ENCODE measurements at regions not wholly inside any gene's neighbourhood (a gene's known extent, or its start where the extent isn't known, plus 50 kb on each side); places are given as distances from the start of the nearest gene placed in this dataset.
"Not testable (repeated sequence)": the region's sequence is repeated elsewhere in the genome, so short reads cannot be mapped to it uniquely, and the experiment has no call there.

- no peak overlapping the region for H3K4me3 ChIP-seq
- no peaks in the 10 kb centered on the region for H3K27me3 ChIP-seq
- intact Hi-C loops (cut with DNase I): no loop called here
- 23 to 27% methylated on average over 1 of the region's 1 CpG for WGBS, 2 donors
- no peaks in the 10 kb centered on the region for H3K9me3 ChIP-seq
- no peaks in the 10 kb centered on the region for H3K36me3 ChIP-seq
- TF ChIP-seq, protein P1, sequence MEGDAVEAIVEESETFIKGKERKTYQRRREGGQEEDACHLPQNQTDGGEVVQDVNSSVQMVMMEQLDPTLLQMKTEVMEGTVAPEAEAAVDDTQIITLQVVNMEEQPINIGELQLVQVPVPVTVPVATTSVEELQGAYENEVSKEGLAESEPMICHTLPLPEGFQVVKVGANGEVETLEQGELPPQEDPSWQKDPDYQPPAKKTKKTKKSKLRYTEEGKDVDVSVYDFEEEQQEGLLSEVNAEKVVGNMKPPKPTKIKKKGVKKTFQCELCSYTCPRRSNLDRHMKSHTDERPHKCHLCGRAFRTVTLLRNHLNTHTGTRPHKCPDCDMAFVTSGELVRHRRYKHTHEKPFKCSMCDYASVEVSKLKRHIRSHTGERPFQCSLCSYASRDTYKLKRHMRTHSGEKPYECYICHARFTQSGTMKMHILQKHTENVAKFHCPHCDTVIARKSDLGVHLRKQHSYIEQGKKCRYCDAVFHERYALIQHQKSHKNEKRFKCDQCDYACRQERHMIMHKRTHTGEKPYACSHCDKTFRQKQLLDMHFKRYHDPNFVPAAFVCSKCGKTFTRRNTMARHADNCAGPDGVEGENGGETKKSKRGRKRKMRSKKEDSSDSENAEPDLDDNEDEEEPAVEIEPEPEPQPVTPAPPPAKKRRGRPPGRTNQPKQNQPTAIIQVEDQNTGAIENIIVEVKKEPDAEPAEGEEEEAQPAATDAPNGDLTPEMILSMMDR (IDR thresholded peaks at IDR 0.05): no peak
- no peak for TF ChIP-seq POLR2A (IDR thresholded peaks at IDR 0.05)
- no peak for TF ChIP-seq POLR2AphosphoS5 (IDR thresholded peaks at IDR 0.05)
- TF ChIP-seq EP300 (IDR thresholded peaks at IDR 0.05): no peak
- no peak overlapping the region for H3K27ac ChIP-seq
- no peak for DNase-seq
- no peaks in the 10 kb centered on the region for H3K4me1 ChIP-seq
These were observed 350.2 kb downstream of the GATA3 start for GRCh38 chr10:8404721-8405120.

DNA sequence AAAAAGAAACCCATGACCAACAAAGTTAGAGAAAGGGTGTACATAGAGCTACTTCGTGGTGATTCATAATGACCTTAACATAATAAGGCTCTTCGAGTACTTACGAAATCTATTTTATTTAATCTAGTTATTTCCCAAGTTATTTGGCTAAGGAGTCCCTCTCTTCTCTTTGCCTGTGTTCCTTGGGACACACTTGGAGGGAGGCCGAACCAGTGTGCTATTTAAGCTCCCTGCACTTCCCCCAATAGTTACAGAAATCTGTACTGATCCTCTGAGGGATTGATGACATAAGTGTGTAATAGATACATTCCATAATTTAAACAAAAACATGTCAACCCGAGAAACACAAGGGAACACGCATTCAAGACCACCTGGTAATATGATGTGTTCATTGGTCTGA is 351.1 kb downstream of the GATA3 start:
- no peak for DNase-seq
- TF ChIP-seq EP300 (IDR thresholded peaks at IDR 0.05): no peak
- TF ChIP-seq POLR2AphosphoS5 (IDR thresholded peaks at IDR 0.05): no peak
- TF ChIP-seq, protein P1 (IDR thresholded peaks at IDR 0.05): no peak
- TF ChIP-seq POLR2A (IDR thresholded peaks at IDR 0.05): no peak
- Histone ChIP-seq H3K36me3 (no peaks in the 10 kb centered on the region), H3K9me3 (no peaks in the 10 kb centered on the region), H3K27ac (no peak overlapping the region), H3K27me3 (no peaks in the 10 kb centered on the region), H3K4me3 (no peak overlapping the region), H3K4me1 (no peaks in the 10 kb centered on the region)
- intact Hi-C loops (cut with DNase I): no loop called here
- WGBS, 2 donors: 72 to 77% methylated on average over 6 of the region's 6 CpGs

- H3K9me3 ChIP-seq: no peaks in the 10 kb centered on the region
- DNase-seq: no peak
These were observed 353.1 kb downstream of the GATA3 start for GRCh38 chr10:8407501-8408021.

DNA sequence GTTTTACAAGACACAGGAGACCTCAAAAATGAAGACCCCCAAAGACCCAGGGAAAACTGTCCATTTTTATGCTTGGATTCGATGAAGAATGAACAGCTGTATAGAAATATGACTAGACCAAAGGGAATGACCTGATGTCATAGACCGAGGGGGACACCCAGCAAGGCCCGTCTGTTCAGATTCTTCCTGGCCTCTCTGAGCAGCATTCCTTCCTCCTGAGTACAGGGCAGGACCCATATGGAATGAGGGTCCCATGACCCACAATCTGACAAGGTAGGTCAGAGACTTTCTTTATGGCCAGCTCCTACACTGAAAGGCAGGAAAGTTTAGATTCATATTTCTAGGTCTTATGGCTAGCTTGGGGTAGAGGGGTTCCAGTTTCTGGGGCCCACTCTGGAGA is 356.0 kb downstream of the GATA3 start:
- no peaks in the 10 kb centered on the region for H3K36me3 ChIP-seq
- no peak overlapping the region for H3K27ac ChIP-seq
- H3K4me3 ChIP-seq: no peak overlapping the region
- intact Hi-C loops (cut with DNase I): no loop called here
- no peaks in the 10 kb centered on the region for H3K27me3 ChIP-seq
- no peak for TF ChIP-seq POLR2A (IDR thresholded peaks at IDR 0.05)
- no peak for TF ChIP-seq POLR2AphosphoS5 (IDR thresholded peaks at IDR 0.05)
- TF ChIP-seq, protein P1 (IDR thresholded peaks at IDR 0.05): no peak
- TF ChIP-seq EP300 (IDR thresholded peaks at IDR 0.05): no peak
- DNase-seq: no peak
- H3K9me3 ChIP-seq: peaks cover 0 to 3% (median 0%) of the 10 kb centered on the region in 4 donors
- no peaks in the 10 kb centered on the region for H3K4me1 ChIP-seq
- 67 to 89% methylated on average over 3 of the region's 3 CpGs for WGBS, 2 donors

More at GRCh38 chr10:8407501-8408021, 353.1 kb downstream of the GATA3 start:
- intact Hi-C loops (cut with DNase I): no loop called here
- Histone ChIP-seq H3K27me3 (no peaks in the 10 kb centered on the region), H3K4me3 (no peak overlapping the region), H3K27ac (no peak overlapping the region), H3K4me1 (no peaks in the 10 kb centered on the region), H3K36me3 (no peaks in the 10 kb centered on the region)
- TF ChIP-seq EP300 (IDR thresholded peaks at IDR 0.05) (no peak), POLR2AphosphoS5 (IDR thresholded peaks at IDR 0.05) (no peak), POLR2A (IDR thresholded peaks at IDR 0.05) (no peak)
- TF ChIP-seq, protein P1 (IDR thresholded peaks at IDR 0.05): no peak

- intact Hi-C loops (cut with DNase I): no loop called here
- Histone ChIP-seq H3K36me3 (no peaks in the 10 kb centered on the region), H3K4me3 (no peak overlapping the region), H3K27me3 (no peaks in the 10 kb centered on the region), H3K4me1 (no peaks in the 10 kb centered on the region), H3K27ac (no peak overlapping the region), H3K9me3 (peaks cover 0 to 3% (median 0%) of the 10 kb centered on the region in 4 donors)
- TF ChIP-seq, protein P1 (IDR thresholded peaks at IDR 0.05): no peak
- TF ChIP-seq POLR2AphosphoS5 (IDR thresholded peaks at IDR 0.05): no peak
- TF ChIP-seq EP300 (IDR thresholded peaks at IDR 0.05): no peak
- TF ChIP-seq POLR2A (IDR thresholded peaks at IDR 0.05): no peak
- no peak for DNase-seq
- 80 to 85% methylated on average over 6 of the region's 6 CpGs for WGBS, 2 donors
These were observed 358.1 kb downstream of the GATA3 start for GRCh38 chr10:8412541-8412940.

GRCh38 chr10:8415029-8415428 is 360.5 kb downstream of the GATA3 start:
- H3K4me3 ChIP-seq; H3K27me3 ChIP-seq; DNase-seq; intact Hi-C loops (cut with DNase I); H3K9me3 ChIP-seq; H3K4me1 ChIP-seq; H3K36me3 ChIP-seq; H3K27ac ChIP-seq: not testable (repeated sequence)
- 86 to 87% methylated on average over 2 of the region's 2 CpGs for WGBS, 2 donors
